Type B pancreatic cell (in vitro differentiated cells): ENCODE measurements at regions not wholly inside any gene's neighbourhood (a gene's known extent, or its start where the extent isn't known, plus 50 kb on each side); places are given as distances from the start of the nearest gene placed in this dataset.

Experiments
- DNase-seq: peaks from one replicate; pipeline ENCODE4 v3.0.0; 2021; ENCODE audit warnings: mixed read lengths; ENCODE audit not compliant: unreplicated experiment; ENCODE audit errors: extremely low spot score
- H3K27ac Mint-ChIP-seq: 2 replicates; pipeline ENCODE4 v1.8.0; 2021; ENCODE audit warnings: mild to moderate bottlenecking, mixed read lengths
- H3K27me3 Mint-ChIP-seq: 2 replicates; pipeline ENCODE4 v1.8.0; 2021; ENCODE audit warnings: mixed read lengths
- H3K36me3 Mint-ChIP-seq: 2 replicates; pipeline ENCODE4 v1.8.0; 2021; ENCODE audit warnings: mixed read lengths
- H3K4me1 Mint-ChIP-seq: one replicate; pipeline ENCODE4 v1.8.0; 2021; ENCODE audit warnings: mixed read lengths; ENCODE audit not compliant: unreplicated experiment
- H3K4me3 Mint-ChIP-seq: 2 replicates; pipeline ENCODE4 v1.8.0; 2021; ENCODE audit warnings: mild to moderate bottlenecking, mixed read lengths
- H3K9me3 Mint-ChIP-seq: 2 replicates; pipeline ENCODE4 v1.8.0; 2021; ENCODE audit warnings: mixed read lengths
- TF ChIP-seq, protein P1 (sequence below): fragments of 200-600 bp; sonication (generic); conservative IDR thresholded peaks from 2 replicates; pipeline ENCODE4 v1.5.0; 2021; ENCODE audit warnings: antibody characterized with exemption, mild to moderate bottlenecking

DNA sequence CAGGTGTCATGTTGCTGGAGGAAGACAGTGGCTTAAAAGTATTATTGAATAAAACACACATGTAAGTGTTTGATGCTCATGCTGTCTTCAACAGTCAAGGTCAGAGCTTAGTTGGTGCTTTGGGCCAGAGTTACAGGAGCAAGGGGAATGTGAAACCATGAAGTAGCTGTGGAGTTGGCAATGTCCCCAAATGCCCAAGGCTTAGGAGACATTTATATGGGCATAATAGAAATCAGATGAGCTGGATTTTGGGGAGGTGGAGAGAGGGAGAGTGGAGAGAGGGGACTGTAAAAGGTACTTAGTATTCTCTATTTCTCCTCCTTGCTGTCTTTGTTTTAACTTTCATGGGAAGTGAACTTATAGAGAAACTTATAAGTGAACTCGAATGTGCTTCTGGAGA, 407.8 kb downstream of the ETS1 start:
- no peak overlapping the region for H3K4me3 Mint-ChIP-seq
- TF ChIP-seq, protein P1, sequence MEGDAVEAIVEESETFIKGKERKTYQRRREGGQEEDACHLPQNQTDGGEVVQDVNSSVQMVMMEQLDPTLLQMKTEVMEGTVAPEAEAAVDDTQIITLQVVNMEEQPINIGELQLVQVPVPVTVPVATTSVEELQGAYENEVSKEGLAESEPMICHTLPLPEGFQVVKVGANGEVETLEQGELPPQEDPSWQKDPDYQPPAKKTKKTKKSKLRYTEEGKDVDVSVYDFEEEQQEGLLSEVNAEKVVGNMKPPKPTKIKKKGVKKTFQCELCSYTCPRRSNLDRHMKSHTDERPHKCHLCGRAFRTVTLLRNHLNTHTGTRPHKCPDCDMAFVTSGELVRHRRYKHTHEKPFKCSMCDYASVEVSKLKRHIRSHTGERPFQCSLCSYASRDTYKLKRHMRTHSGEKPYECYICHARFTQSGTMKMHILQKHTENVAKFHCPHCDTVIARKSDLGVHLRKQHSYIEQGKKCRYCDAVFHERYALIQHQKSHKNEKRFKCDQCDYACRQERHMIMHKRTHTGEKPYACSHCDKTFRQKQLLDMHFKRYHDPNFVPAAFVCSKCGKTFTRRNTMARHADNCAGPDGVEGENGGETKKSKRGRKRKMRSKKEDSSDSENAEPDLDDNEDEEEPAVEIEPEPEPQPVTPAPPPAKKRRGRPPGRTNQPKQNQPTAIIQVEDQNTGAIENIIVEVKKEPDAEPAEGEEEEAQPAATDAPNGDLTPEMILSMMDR = no peak
- no peak for DNase-seq
- peaks cover 6% of the 10 kb centered on the region for H3K9me3 Mint-ChIP-seq
- peaks cover 5% of the 10 kb centered on the region for H3K36me3 Mint-ChIP-seq
- peaks cover 17% of the 10 kb centered on the region for H3K4me1 Mint-ChIP-seq
- no peak overlapping the region for H3K27ac Mint-ChIP-seq
- peaks cover 10% of the 10 kb centered on the region for H3K27me3 Mint-ChIP-seq

- peaks cover 10% of the 10 kb centered on the region for H3K27me3 Mint-ChIP-seq
- TF ChIP-seq, protein P1 = no peak
- H3K4me1 Mint-ChIP-seq = peaks cover 21% of the 10 kb centered on the region
- DNase-seq = no peak
- peaks cover 5% of the 10 kb centered on the region for H3K36me3 Mint-ChIP-seq
- no peak overlapping the region for H3K27ac Mint-ChIP-seq
- peaks cover under 1% of the 10 kb centered on the region for H3K9me3 Mint-ChIP-seq
- no peak overlapping the region for H3K4me3 Mint-ChIP-seq
These were observed 408.3 kb downstream of the ETS1 start for GRCh38 chr11:128179039-128179438.

DNA sequence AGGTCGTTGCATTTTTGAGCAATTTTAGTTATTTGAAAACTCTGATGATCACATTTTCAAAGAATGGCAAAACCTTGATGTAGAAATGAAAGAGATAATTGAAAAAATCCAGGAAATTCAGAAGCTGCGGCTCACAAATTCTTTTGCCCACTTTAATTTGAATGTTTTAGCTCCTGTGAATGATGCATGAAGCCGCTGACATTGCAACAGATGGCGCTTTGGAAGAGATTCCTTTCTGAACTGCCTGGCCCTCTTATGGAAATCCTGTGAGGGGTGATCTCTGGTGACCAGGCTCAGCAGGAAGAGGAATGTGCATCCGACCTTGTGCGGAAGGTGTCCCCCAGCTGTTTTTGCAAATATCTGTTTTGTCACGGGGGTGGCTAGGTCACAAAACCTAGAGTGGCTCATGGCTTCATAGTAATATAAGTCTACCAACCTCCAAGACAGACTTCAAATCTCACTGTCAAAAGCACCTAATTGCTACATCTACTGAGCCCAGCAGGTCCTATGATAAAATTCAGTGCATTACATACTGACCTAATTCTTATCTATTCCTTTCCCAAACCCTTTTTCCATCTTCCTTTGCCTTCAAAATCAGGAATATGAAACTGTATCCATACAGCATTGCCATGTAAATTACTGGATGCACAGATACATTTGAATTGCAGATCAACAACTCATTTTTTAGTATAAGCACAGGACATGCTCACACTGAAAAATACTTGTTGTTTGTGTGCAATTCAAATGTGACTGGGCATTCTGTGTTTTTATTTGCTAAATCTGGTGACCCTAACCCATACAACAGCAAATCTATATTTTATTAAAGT, 412.7 kb downstream of the ETS1 start:
- Mint-ChIP-seq H3K27ac (no peak overlapping the region), H3K9me3 (no peaks in the 10 kb centered on the region), H3K4me1 (peaks cover 31% of the 10 kb centered on the region), H3K4me3 (no peak overlapping the region), H3K36me3 (peaks cover 4% of the 10 kb centered on the region), H3K27me3 (peaks cover 10% of the 10 kb centered on the region)
- no peak for DNase-seq
- TF ChIP-seq, protein P1 = no peak

- H3K27ac Mint-ChIP-seq = no peak overlapping the region
- no peaks in the 10 kb centered on the region for H3K36me3 Mint-ChIP-seq
- peak; percentile 83 for DNase-seq
- TF ChIP-seq, protein P1 = peak; percentile 93
- peaks cover 23% of the 10 kb centered on the region for H3K4me1 Mint-ChIP-seq
- no peaks in the 10 kb centered on the region for H3K9me3 Mint-ChIP-seq
- no peak overlapping the region for H3K4me3 Mint-ChIP-seq
- peaks cover 10% of the 10 kb centered on the region for H3K27me3 Mint-ChIP-seq
These were observed 415.1 kb downstream of the ETS1 start for GRCh38 chr11:128172046-128172878.

GRCh38 chr11:128171506-128171905, 415.9 kb downstream of the ETS1 start:
- TF ChIP-seq, protein P1 = no peak
- Mint-ChIP-seq H3K36me3 (no peaks in the 10 kb centered on the region), H3K4me3 (no peak overlapping the region), H3K9me3 (no peaks in the 10 kb centered on the region), H3K4me1 (peaks cover 23% of the 10 kb centered on the region), H3K27ac (no peak overlapping the region), H3K27me3 (peaks cover 10% of the 10 kb centered on the region)
- DNase-seq = no peak
